Endothelial cell (in vitro differentiated cells): ENCODE measurements at regions not wholly inside any gene's neighbourhood (a gene's known extent, or its start where the extent isn't known, plus 50 kb on each side); places are given as distances from the start of the nearest gene placed in this dataset.

ENCODE experiments used
- DNase-seq: peaks from one replicate; pipeline ENCODE4 v3.0.0; 2021; ENCODE audit warnings: low spot score
- H3K27ac Mint-ChIP-seq: one replicate; pipeline ENCODE4 v1.8.0; 2021; ENCODE audit warnings: mixed read lengths, inconsistent platforms; ENCODE audit not compliant: unreplicated experiment
- H3K27me3 Mint-ChIP-seq: one replicate; pipeline ENCODE4 v1.8.0; 2021; ENCODE audit warnings: mild to moderate bottlenecking, moderate library complexity, mixed read lengths, inconsistent platforms; ENCODE audit not compliant: unreplicated experiment
- H3K36me3 Mint-ChIP-seq: one replicate; pipeline ENCODE4 v1.8.0; 2021; ENCODE audit warnings: mild to moderate bottlenecking, low read depth, mixed read lengths, inconsistent platforms; ENCODE audit not compliant: unreplicated experiment
- H3K4me1 Mint-ChIP-seq: one replicate; pipeline ENCODE4 v1.8.0; 2021; ENCODE audit warnings: mild to moderate bottlenecking, mixed read lengths, inconsistent platforms; ENCODE audit not compliant: unreplicated experiment
- H3K4me3 Mint-ChIP-seq: one replicate; pipeline ENCODE4 v1.8.0; 2021; ENCODE audit warnings: mild to moderate bottlenecking, mixed read lengths, inconsistent platforms; ENCODE audit not compliant: unreplicated experiment
- H3K9me3 Mint-ChIP-seq: one replicate; pipeline ENCODE4 v1.8.0; 2021; ENCODE audit warnings: mixed read lengths, inconsistent platforms; ENCODE audit not compliant: unreplicated experiment
- TF ChIP-seq, protein P1 (sequence below): fragments of 200-600 bp; sonication (generic); IDR thresholded peaks from one replicate; pipeline ENCODE4 v1.5.0; 2021; ENCODE audit warnings: antibody characterized with exemption; ENCODE audit not compliant: unreplicated experiment

DNA sequence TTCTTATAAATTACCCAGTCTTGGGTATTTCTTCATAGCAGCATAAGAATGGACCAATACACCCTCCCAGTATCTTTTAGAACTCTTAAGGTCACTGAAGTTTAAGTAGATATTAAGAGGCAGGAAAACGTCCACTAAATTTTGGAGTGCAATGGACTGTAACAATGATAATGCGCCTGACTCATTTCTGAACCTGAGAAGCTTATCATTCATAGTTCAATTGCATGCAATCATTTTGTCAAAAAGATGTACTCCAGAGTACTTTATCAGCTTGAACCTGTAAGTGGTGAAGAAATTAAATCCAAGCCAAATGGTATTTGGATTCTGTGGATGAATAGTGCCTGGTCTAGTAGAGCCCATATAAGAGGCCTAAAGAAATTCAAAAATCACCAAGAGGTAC is 196.5 kb upstream of the CDH9 start:
- TF ChIP-seq, protein P1, sequence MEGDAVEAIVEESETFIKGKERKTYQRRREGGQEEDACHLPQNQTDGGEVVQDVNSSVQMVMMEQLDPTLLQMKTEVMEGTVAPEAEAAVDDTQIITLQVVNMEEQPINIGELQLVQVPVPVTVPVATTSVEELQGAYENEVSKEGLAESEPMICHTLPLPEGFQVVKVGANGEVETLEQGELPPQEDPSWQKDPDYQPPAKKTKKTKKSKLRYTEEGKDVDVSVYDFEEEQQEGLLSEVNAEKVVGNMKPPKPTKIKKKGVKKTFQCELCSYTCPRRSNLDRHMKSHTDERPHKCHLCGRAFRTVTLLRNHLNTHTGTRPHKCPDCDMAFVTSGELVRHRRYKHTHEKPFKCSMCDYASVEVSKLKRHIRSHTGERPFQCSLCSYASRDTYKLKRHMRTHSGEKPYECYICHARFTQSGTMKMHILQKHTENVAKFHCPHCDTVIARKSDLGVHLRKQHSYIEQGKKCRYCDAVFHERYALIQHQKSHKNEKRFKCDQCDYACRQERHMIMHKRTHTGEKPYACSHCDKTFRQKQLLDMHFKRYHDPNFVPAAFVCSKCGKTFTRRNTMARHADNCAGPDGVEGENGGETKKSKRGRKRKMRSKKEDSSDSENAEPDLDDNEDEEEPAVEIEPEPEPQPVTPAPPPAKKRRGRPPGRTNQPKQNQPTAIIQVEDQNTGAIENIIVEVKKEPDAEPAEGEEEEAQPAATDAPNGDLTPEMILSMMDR = no peak
- Mint-ChIP-seq H3K9me3 (no peaks in the 10 kb centered on the region), H3K36me3 (no peaks in the 10 kb centered on the region), H3K27ac (no peak overlapping the region), H3K27me3 (no peaks in the 10 kb centered on the region), H3K4me3 (no peak overlapping the region), H3K4me1 (no peaks in the 10 kb centered on the region)
- no peak for DNase-seq

- H3K36me3 Mint-ChIP-seq = no peaks in the 10 kb centered on the region
- no peak overlapping the region for H3K27ac Mint-ChIP-seq
- no peaks in the 10 kb centered on the region for H3K9me3 Mint-ChIP-seq
- TF ChIP-seq, protein P1 = no peak
- H3K4me1 Mint-ChIP-seq = no peaks in the 10 kb centered on the region
- no peaks in the 10 kb centered on the region for H3K27me3 Mint-ChIP-seq
- no peak overlapping the region for H3K4me3 Mint-ChIP-seq
- no peak for DNase-seq
These were observed 183.0 kb upstream of the CDH9 start for GRCh38 chr5:27221410-27221809.

GRCh38 chr5:27220752-27221151 is 182.4 kb upstream of the CDH9 start:
- DNase-seq = no peak
- H3K9me3 Mint-ChIP-seq = no peaks in the 10 kb centered on the region
- no peaks in the 10 kb centered on the region for H3K4me1 Mint-ChIP-seq
- H3K27ac Mint-ChIP-seq = no peak overlapping the region
- no peak overlapping the region for H3K4me3 Mint-ChIP-seq
- no peaks in the 10 kb centered on the region for H3K36me3 Mint-ChIP-seq
- TF ChIP-seq, protein P1 = no peak
- no peaks in the 10 kb centered on the region for H3K27me3 Mint-ChIP-seq

DNA sequence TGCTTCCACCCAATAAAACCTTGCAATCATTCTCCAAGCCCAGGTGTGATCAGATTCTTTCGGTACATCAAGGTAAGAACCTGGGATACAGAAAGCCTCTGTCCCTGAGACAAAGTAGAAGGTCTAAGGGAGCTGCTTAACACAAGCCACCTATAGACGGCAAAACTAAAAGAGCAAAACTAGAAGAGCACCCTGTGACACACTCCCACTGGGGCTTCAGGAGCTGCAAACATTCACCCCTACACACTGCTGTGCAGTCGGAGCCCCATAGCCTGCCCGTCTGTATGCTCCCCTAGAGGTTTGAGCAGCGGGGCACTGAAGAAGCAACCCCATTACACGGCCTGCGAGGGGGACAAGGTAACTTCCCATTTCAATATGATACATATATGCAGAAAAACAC is 179.6 kb upstream of the CDH9 start:
- Mint-ChIP-seq H3K36me3 (no peaks in the 10 kb centered on the region), H3K9me3 (no peaks in the 10 kb centered on the region), H3K4me1 (no peaks in the 10 kb centered on the region), H3K4me3 (no peak overlapping the region), H3K27me3 (no peaks in the 10 kb centered on the region), H3K27ac (no peak overlapping the region)
- TF ChIP-seq, protein P1 = no peak
- DNase-seq = no peak

- TF ChIP-seq, protein P1 = no peak
- Mint-ChIP-seq H3K27ac (no peak overlapping the region), H3K36me3 (no peaks in the 10 kb centered on the region), H3K9me3 (no peaks in the 10 kb centered on the region), H3K27me3 (no peaks in the 10 kb centered on the region), H3K4me3 (no peak overlapping the region), H3K4me1 (no peaks in the 10 kb centered on the region)
- no peak for DNase-seq
These were observed 179.0 kb upstream of the CDH9 start for GRCh38 chr5:27217155-27217956.
